ENCODE measurements at regions not wholly inside any gene's neighbourhood (a gene's known extent, or its start where the extent isn't known, plus 50 kb on each side); places are given as distances from the start of the nearest gene placed in this dataset.

- no peaks in the 10 kb centered on the region for H3K27me3 ChIP-seq (ENCODE audit: insufficient read depth, poor library complexity, severe bottlenecking)
- TF ChIP-seq CTCF (IDR thresholded peaks at IDR 0.05; ENCODE audit: insufficient read depth, low read length): no peak
- TF ChIP-seq POLR2AphosphoS5 (IDR thresholded peaks at IDR 0.05; ENCODE audit: low read depth): no peak
- no peak for TF ChIP-seq REST (IDR thresholded peaks at IDR 0.05; ENCODE audit: insufficient replicate concordance, low read depth)
- no peak for TF ChIP-seq SPI1 (IDR thresholded peaks at IDR 0.05; ENCODE audit: borderline replicate concordance, low read depth)
- TF ChIP-seq GABPA (IDR thresholded peaks at IDR 0.05; ENCODE audit: low read depth): no peak
- H3K4me3 ChIP-seq (replicated peaks; ENCODE audit: insufficient read depth, low read length): no peak overlapping the region
- DNase-seq (ENCODE audit: low read depth in 1 of 2, low spot score in 1 of 2): no peak
- no peak overlapping the region for H3K27ac ChIP-seq (replicated peaks)
These were observed 719.7 kb upstream of the MIR17HG start for GRCh38 chr13:90627813-90628212.

- Histone ChIP-seq H3K4me3 (replicated peaks; ENCODE audit: insufficient read depth, low read length) (no peak overlapping the region), H3K27me3 (ENCODE audit: insufficient read depth, poor library complexity, severe bottlenecking) (no peaks in the 10 kb centered on the region), H3K27ac (replicated peaks) (no peak overlapping the region)
- no peak for DNase-seq (ENCODE audit: low read depth in 1 of 2, low spot score in 1 of 2)
- no peak for TF ChIP-seq GABPA (IDR thresholded peaks at IDR 0.05; ENCODE audit: low read depth)
These were observed 719.0 kb upstream of the MIR17HG start for GRCh38 chr13:90628471-90628870.

GRCh38 chr13:90630716-90631115, 716.8 kb upstream of the MIR17HG start:
- Histone ChIP-seq H3K27ac (replicated peaks) (no peak overlapping the region), H3K27me3 (ENCODE audit: insufficient read depth, poor library complexity, severe bottlenecking) (no peaks in the 10 kb centered on the region), H3K4me3 (replicated peaks; ENCODE audit: insufficient read depth, low read length) (no peak overlapping the region)
- TF ChIP-seq REST (IDR thresholded peaks at IDR 0.05; ENCODE audit: insufficient replicate concordance, low read depth) (no peak), SPI1 (IDR thresholded peaks at IDR 0.05; ENCODE audit: borderline replicate concordance, low read depth) (no peak), CTCF (IDR thresholded peaks at IDR 0.05; ENCODE audit: insufficient read depth, low read length) (no peak), POLR2AphosphoS5 (IDR thresholded peaks at IDR 0.05; ENCODE audit: low read depth) (no peak), GABPA (IDR thresholded peaks at IDR 0.05; ENCODE audit: low read depth) (no peak)
- no peak for DNase-seq (ENCODE audit: low read depth in 1 of 2, low spot score in 1 of 2)

GRCh38 chr13:90632184-90632583, 715.3 kb upstream of the MIR17HG start:
- TF ChIP-seq REST (IDR thresholded peaks at IDR 0.05; ENCODE audit: insufficient replicate concordance, low read depth): no peak
- TF ChIP-seq GABPA (IDR thresholded peaks at IDR 0.05; ENCODE audit: low read depth): no peak
- no peak for TF ChIP-seq POLR2AphosphoS5 (IDR thresholded peaks at IDR 0.05; ENCODE audit: low read depth)
- no peak for TF ChIP-seq SPI1 (IDR thresholded peaks at IDR 0.05; ENCODE audit: borderline replicate concordance, low read depth)
- no peak for TF ChIP-seq CTCF (IDR thresholded peaks at IDR 0.05; ENCODE audit: insufficient read depth, low read length)
- DNase-seq (ENCODE audit: low read depth in 1 of 2, low spot score in 1 of 2): no peak
- Histone ChIP-seq H3K4me3 (replicated peaks; ENCODE audit: insufficient read depth, low read length) (no peak overlapping the region), H3K27ac (replicated peaks) (no peak overlapping the region), H3K27me3 (ENCODE audit: insufficient read depth, poor library complexity, severe bottlenecking) (no peaks in the 10 kb centered on the region)
